ENCODE measurements at regions not wholly inside any gene's neighbourhood (a gene's known extent, or its start where the extent isn't known, plus 50 kb on each side); places are given as distances from the start of the nearest gene placed in this dataset.

GRCh38 chr11:24351179-24351578 lies 145.7 kb upstream of the LUZP2 start:
- TF ChIP-seq CTCF (IDR thresholded peaks at IDR 0.05), result no peak
- no peak for TF ChIP-seq POLR2A (IDR thresholded peaks at IDR 0.05)

All from esophagus squamous epithelium (tissue), 4 donors.